Neural cell (in vitro differentiated cells): ENCODE measurements at regions not wholly inside any gene's neighbourhood (a gene's known extent, or its start where the extent isn't known, plus 50 kb on each side); places are given as distances from the start of the nearest gene placed in this dataset.

ENCODE experiments used
- EZH2 ChIP-seq: fragments of 200-600, 300-800 bp; shearing (Covaris generic), sonication (generic); IDR thresholded peaks from 2 replicates; pipeline ENCODE4 v1.6.1; 2014; ENCODE audit warnings: antibody characterized with exemption, low read length, borderline replicate concordance, mild to moderate bottlenecking; ENCODE audit not compliant: insufficient read depth, poor library complexity, severe bottlenecking
- SMC3 ChIP-seq: fragments of 450-650 bp; conservative IDR thresholded peaks from 2 replicates; pipeline ENCODE4 v1.6.1; 2014; ENCODE audit warnings: antibody characterized with exemption, mild to moderate bottlenecking, moderate library complexity; ENCODE audit not compliant: poor library complexity

GRCh38 chr12:30415777-30416176 lies 279.9 kb downstream of the IPO8 start:
- TF ChIP-seq EZH2 (no peak), SMC3 (no peak)
